ENCODE measurements at regions not wholly inside any gene's neighbourhood (a gene's known extent, or its start where the extent isn't known, plus 50 kb on each side); places are given as distances from the start of the nearest gene placed in this dataset.

DNA sequence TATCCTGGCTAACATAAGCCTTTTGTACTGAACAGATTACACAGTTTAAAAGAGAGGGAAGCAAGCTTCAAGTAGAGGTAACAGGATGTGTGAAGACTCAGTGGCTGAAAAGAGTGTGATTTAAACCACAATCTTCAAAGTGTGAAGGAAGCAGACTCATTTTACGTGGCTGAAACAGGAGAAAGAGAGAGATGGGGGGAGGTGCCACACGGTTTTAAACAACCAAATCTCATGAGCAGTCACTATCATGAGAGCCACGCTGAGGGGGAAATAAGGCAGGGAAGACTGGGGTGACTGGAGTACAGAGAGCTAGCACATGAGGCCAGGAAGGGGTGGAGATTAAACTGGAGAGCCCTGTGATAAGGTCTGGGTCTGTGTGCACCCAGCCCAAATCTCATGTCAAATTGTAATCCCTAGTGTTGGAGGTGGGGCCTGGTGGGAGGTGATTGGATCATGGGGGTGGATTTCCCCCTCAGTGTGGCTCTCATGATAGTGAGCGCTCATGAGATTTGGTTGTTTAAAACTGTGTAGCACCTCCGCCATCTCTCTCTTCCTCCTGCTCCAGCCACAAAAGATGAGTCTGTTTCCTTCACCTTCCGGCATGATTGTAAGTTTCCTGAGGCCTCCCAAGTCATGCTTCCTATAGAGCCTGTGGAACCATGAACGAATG, 318.6 kb upstream of the CD180 start:
- TF ChIP-seq, protein P1, sequence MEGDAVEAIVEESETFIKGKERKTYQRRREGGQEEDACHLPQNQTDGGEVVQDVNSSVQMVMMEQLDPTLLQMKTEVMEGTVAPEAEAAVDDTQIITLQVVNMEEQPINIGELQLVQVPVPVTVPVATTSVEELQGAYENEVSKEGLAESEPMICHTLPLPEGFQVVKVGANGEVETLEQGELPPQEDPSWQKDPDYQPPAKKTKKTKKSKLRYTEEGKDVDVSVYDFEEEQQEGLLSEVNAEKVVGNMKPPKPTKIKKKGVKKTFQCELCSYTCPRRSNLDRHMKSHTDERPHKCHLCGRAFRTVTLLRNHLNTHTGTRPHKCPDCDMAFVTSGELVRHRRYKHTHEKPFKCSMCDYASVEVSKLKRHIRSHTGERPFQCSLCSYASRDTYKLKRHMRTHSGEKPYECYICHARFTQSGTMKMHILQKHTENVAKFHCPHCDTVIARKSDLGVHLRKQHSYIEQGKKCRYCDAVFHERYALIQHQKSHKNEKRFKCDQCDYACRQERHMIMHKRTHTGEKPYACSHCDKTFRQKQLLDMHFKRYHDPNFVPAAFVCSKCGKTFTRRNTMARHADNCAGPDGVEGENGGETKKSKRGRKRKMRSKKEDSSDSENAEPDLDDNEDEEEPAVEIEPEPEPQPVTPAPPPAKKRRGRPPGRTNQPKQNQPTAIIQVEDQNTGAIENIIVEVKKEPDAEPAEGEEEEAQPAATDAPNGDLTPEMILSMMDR (IDR thresholded peaks at IDR 0.05), result no peak
- TF ChIP-seq POLR2AphosphoS5 (IDR thresholded peaks at IDR 0.05), result no peak
- no peak for TF ChIP-seq EP300 (IDR thresholded peaks at IDR 0.05)
- TF ChIP-seq POLR2A (IDR thresholded peaks at IDR 0.05), result no peak

Measured in stomach (tissue), 4 donors.